ENCODE measurements at regions not wholly inside any gene's neighbourhood (a gene's known extent, or its start where the extent isn't known, plus 50 kb on each side); places are given as distances from the start of the nearest gene placed in this dataset.

GRCh38 chr17:69822314-69822875, 252.6 kb upstream of the KCNJ16 start:
- Mint-ChIP-seq H3K27me3 (no peaks in the 10 kb centered on the region), H3K4me1 (peaks cover 0 to 2% of the 10 kb centered on the region in 2 donors), H3K4me3 (no peak overlapping the region), H3K27ac (no peak overlapping the region), H3K36me3 (no peaks in the 10 kb centered on the region), H3K9me3 (peaks cover 0 to 6% of the 10 kb centered on the region in 2 donors)
- DNase-seq (no peak), ATAC-seq (replicated peaks) (no peak)

GRCh38 chr17:69828087-69828486, 246.9 kb upstream of the KCNJ16 start:
- no peaks in the 10 kb centered on the region for H3K36me3 Mint-ChIP-seq
- H3K4me3 Mint-ChIP-seq = no peak overlapping the region
- no peaks in the 10 kb centered on the region for H3K27me3 Mint-ChIP-seq
- ATAC-seq (replicated peaks) (no peak), DNase-seq (no peak)
- no peak overlapping the region for H3K27ac Mint-ChIP-seq
- H3K9me3 Mint-ChIP-seq = peaks cover 0 to 3% of the 10 kb centered on the region in 2 donors
- no peaks in the 10 kb centered on the region for H3K4me1 Mint-ChIP-seq

- H3K9me3 Mint-ChIP-seq = peaks cover 3 to 8% of the 10 kb centered on the region in 2 donors
- DNase-seq = no peak
- H3K36me3 Mint-ChIP-seq = no peaks in the 10 kb centered on the region
- H3K4me3 Mint-ChIP-seq = no peak overlapping the region
- no peak for ATAC-seq (replicated peaks)
- no peaks in the 10 kb centered on the region for H3K4me1 Mint-ChIP-seq
- no peak overlapping the region for H3K27ac Mint-ChIP-seq
- no peaks in the 10 kb centered on the region for H3K27me3 Mint-ChIP-seq
These were observed 240.5 kb upstream of the KCNJ16 start for GRCh38 chr17:69834494-69834893.

GRCh38 chr17:69851736-69852135, 223.3 kb upstream of the KCNJ16 start:
- Mint-ChIP-seq H3K4me3 (no peak overlapping the region), H3K9me3 (peaks cover 3 to 5% of the 10 kb centered on the region in 2 donors), H3K4me1 (no peaks in the 10 kb centered on the region), H3K36me3 (no peaks in the 10 kb centered on the region), H3K27me3 (no peaks in the 10 kb centered on the region), H3K27ac (no peak overlapping the region)
- ATAC-seq (replicated peaks) (no peak), DNase-seq (no peak)

GRCh38 chr17:69853541-69854224, 221.3 kb upstream of the KCNJ16 start:
- Mint-ChIP-seq H3K4me3 (no peak overlapping the region), H3K27ac (no peak overlapping the region), H3K4me1 (no peaks in the 10 kb centered on the region), H3K9me3 (peaks cover 6 to 7% of the 10 kb centered on the region in 2 donors), H3K36me3 (peaks cover 1 to 3% of the 10 kb centered on the region in 2 donors), H3K27me3 (no peaks in the 10 kb centered on the region)
- DNase-seq = no peak
- peak; percentile 56 to 66 for ATAC-seq (replicated peaks)

- H3K27ac Mint-ChIP-seq = no peak overlapping the region
- H3K9me3 Mint-ChIP-seq = peaks cover 8 to 11% of the 10 kb centered on the region in 2 donors
- H3K36me3 Mint-ChIP-seq = peaks cover 3 to 4% of the 10 kb centered on the region in 2 donors
- ATAC-seq (replicated peaks) (no peak), DNase-seq (no peak)
- H3K4me1 Mint-ChIP-seq = no peaks in the 10 kb centered on the region
- H3K4me3 Mint-ChIP-seq = no peak overlapping the region
- H3K27me3 Mint-ChIP-seq = no peaks in the 10 kb centered on the region
These were observed 220.7 kb upstream of the KCNJ16 start for GRCh38 chr17:69854225-69854780.

GRCh38 chr17:69856946-69857345, 218.1 kb upstream of the KCNJ16 start:
- no peak overlapping the region for H3K27ac Mint-ChIP-seq

GRCh38 chr17:69857412-69857835, 217.6 kb upstream of the KCNJ16 start:
- DNase-seq (no peak), ATAC-seq (replicated peaks) (no peak)
- peaks cover 3 to 4% of the 10 kb centered on the region in 2 donors for H3K36me3 Mint-ChIP-seq
- peaks cover 6 to 7% of the 10 kb centered on the region in 2 donors for H3K9me3 Mint-ChIP-seq
- no peaks in the 10 kb centered on the region for H3K27me3 Mint-ChIP-seq
- H3K4me1 Mint-ChIP-seq = no peaks in the 10 kb centered on the region
- no peak overlapping the region for H3K27ac Mint-ChIP-seq
- no peak overlapping the region for H3K4me3 Mint-ChIP-seq

More at GRCh38 chr17:69856946-69857345, 218.1 kb upstream of the KCNJ16 start:
- no peak for DNase-seq
- no peaks in the 10 kb centered on the region for H3K27me3 Mint-ChIP-seq
- no peak for ATAC-seq (replicated peaks)
- H3K4me1 Mint-ChIP-seq = no peaks in the 10 kb centered on the region
- peaks cover 6 to 7% of the 10 kb centered on the region in 2 donors for H3K9me3 Mint-ChIP-seq
- peaks cover 3 to 4% of the 10 kb centered on the region in 2 donors for H3K36me3 Mint-ChIP-seq
- H3K4me3 Mint-ChIP-seq = no peak overlapping the region

- Mint-ChIP-seq H3K4me1 (no peaks in the 10 kb centered on the region), H3K9me3 (peaks cover 6 to 7% of the 10 kb centered on the region in 2 donors), H3K27me3 (no peaks in the 10 kb centered on the region), H3K36me3 (peaks cover 3 to 4% of the 10 kb centered on the region in 2 donors), H3K27ac (no peak overlapping the region), H3K4me3 (no peak overlapping the region)
- no peak for ATAC-seq (replicated peaks)
- DNase-seq = no peak
These were observed 216.6 kb upstream of the KCNJ16 start for GRCh38 chr17:69858460-69858859.

GRCh38 chr17:69860142-69860680, 214.8 kb upstream of the KCNJ16 start:
- ATAC-seq (replicated peaks) (no peak), DNase-seq (no peak)
- Mint-ChIP-seq H3K27me3 (no peaks in the 10 kb centered on the region), H3K9me3 (peaks cover 6 to 7% of the 10 kb centered on the region in 2 donors), H3K4me3 (no peak overlapping the region), H3K36me3 (peaks cover 3 to 4% of the 10 kb centered on the region in 2 donors), H3K4me1 (no peaks in the 10 kb centered on the region), H3K27ac (no peak overlapping the region)

- peaks cover 0 to 2% of the 10 kb centered on the region in 2 donors for H3K36me3 Mint-ChIP-seq
- no peak for ATAC-seq (replicated peaks)
- no peak for DNase-seq
- no peaks in the 10 kb centered on the region for H3K27me3 Mint-ChIP-seq
- H3K4me1 Mint-ChIP-seq = peaks cover 7 to 8% of the 10 kb centered on the region in 2 donors
- no peak overlapping the region for H3K4me3 Mint-ChIP-seq
- H3K9me3 Mint-ChIP-seq = peaks cover 0 to 6% of the 10 kb centered on the region in 2 donors
- H3K27ac Mint-ChIP-seq = no peak overlapping the region
These were observed 210.6 kb upstream of the KCNJ16 start for GRCh38 chr17:69864462-69864861.

- peaks cover 9 to 17% of the 10 kb centered on the region in 2 donors for H3K4me1 Mint-ChIP-seq
- H3K27ac Mint-ChIP-seq = peak overlapping the region; percentile 38
- H3K27me3 Mint-ChIP-seq = peaks cover 0 to 5% of the 10 kb centered on the region in 2 donors
- H3K4me3 Mint-ChIP-seq = no peak overlapping the region
- ATAC-seq (replicated peaks) (peak; percentile 81 to 85), DNase-seq (no peak)
- peaks cover 0 to 5% of the 10 kb centered on the region in 2 donors for H3K9me3 Mint-ChIP-seq
- H3K36me3 Mint-ChIP-seq = peaks cover 0 to 2% of the 10 kb centered on the region in 2 donors
These were observed 205.4 kb upstream of the KCNJ16 start for GRCh38 chr17:69869667-69870066.

GRCh38 chr17:69870091-69870530, 204.9 kb upstream of the KCNJ16 start:
- Mint-ChIP-seq H3K27ac (peak overlapping the region; percentile 38), H3K4me1 (peaks cover 9 to 17% of the 10 kb centered on the region in 2 donors), H3K27me3 (peaks cover 0 to 5% of the 10 kb centered on the region in 2 donors), H3K36me3 (peaks cover 0 to 2% of the 10 kb centered on the region in 2 donors), H3K9me3 (peaks cover 0 to 5% of the 10 kb centered on the region in 2 donors), H3K4me3 (no peak overlapping the region)
- DNase-seq (peak; percentile 31), ATAC-seq (replicated peaks) (peak; percentile 94 to 96)

GRCh38 chr17:69870751-69871199, 204.2 kb upstream of the KCNJ16 start:
- H3K27ac Mint-ChIP-seq = no peak overlapping the region
- ATAC-seq (replicated peaks) (no peak), DNase-seq (no peak)
- H3K4me3 Mint-ChIP-seq = no peak overlapping the region
- H3K36me3 Mint-ChIP-seq = peaks cover 0 to 2% of the 10 kb centered on the region in 2 donors
- peaks cover 9 to 17% of the 10 kb centered on the region in 2 donors for H3K4me1 Mint-ChIP-seq
- H3K27me3 Mint-ChIP-seq = peaks cover 0 to 5% of the 10 kb centered on the region in 2 donors
- H3K9me3 Mint-ChIP-seq = peaks cover 0 to 5% of the 10 kb centered on the region in 2 donors

Measured in stimulated activated naive B cell treated with anti-CD40 and anti-IgM and Interleukin-4, amounts not matched to agents 10 μg/mL and 1 μg/mL and 100 μg/mL, for 72 hours (primary cell).